ENCODE measurements at regions not wholly inside any gene's neighbourhood (a gene's known extent, or its start where the extent isn't known, plus 50 kb on each side); places are given as distances from the start of the nearest gene placed in this dataset.

GRCh38 chr9:73892335-73892734 lies 604.8 kb upstream of the RORB start:
- TF ChIP-seq CTCF (conservative IDR thresholded peaks at IDR 0.05) (no peak), ZFX (IDR thresholded peaks at IDR 0.05) (no peak)

Data from C4-2B (cell line).